Spleen (tissue), 11 donors: ENCODE measurements at regions not wholly inside any gene's neighbourhood (a gene's known extent, or its start where the extent isn't known, plus 50 kb on each side); places are given as distances from the start of the nearest gene placed in this dataset.

Experiments used
- DNase-seq: peaks from one replicate; pipeline ENCODE4 v3.0.0-alpha.2; 2020
- H3K27ac ChIP-seq, 8 donors: fragments of 200-600 bp; sonication (generic) in 7 of 8; 1 replicate in 4 of 8; 2 replicates in 4 of 8; pipeline versions ENCODE4 v1.5.0 to v1.8.0; 2016 to 2021; ENCODE audit warnings: inconsistent platforms in 4 of 8, mild to moderate bottlenecking in 4 of 8, moderate library complexity in 1 of 8
- H3K27me3 ChIP-seq, 7 donors: fragments of 200-600 bp; sonication (generic) in 6 of 7; replicated peaks in 1 of 7; 1 replicate in 4 of 7; 2 replicates in 3 of 7; pipeline versions ENCODE4 v1.5.0 to v1.8.0; 2016 to 2021; ENCODE audit warnings: inconsistent platforms in 3 of 7, mild to moderate bottlenecking in 1 of 7
- H3K36me3 ChIP-seq, 6 donors: fragments of 200-600 bp; sonication (generic) in 5 of 6; 1 replicate in 4 of 6; 2 replicates in 2 of 6; pipeline versions ENCODE4 v1.5.0 to v1.8.0; 2016 to 2021; ENCODE audit warnings: inconsistent platforms in 2 of 6
- H3K4me1 ChIP-seq, 6 donors: fragments of 200-600 bp; sonication (generic) in 5 of 6; 1 replicate in 3 of 6; 2 replicates in 3 of 6; pipeline versions ENCODE4 v1.5.0 to v1.8.0; 2016 to 2021; ENCODE audit warnings: inconsistent platforms in 3 of 6
- H3K4me3 ChIP-seq, 8 donors: fragments of 200-600 bp; sonication (generic) in 7 of 8; 1 replicate in 4 of 8; 2 replicates in 4 of 8; pipeline versions ENCODE4 v1.5.0 to v1.8.0; 2016 to 2021; ENCODE audit warnings: inconsistent platforms in 4 of 8, mild to moderate bottlenecking in 4 of 8, moderate library complexity in 2 of 8
- H3K9me3 ChIP-seq, 8 donors: fragments of 200-600 bp; sonication (generic) in 7 of 8; 1 replicate in 4 of 8; 2 replicates in 4 of 8; pipeline versions ENCODE4 v1.5.0 to v1.8.0; 2016 to 2021; ENCODE audit warnings: inconsistent platforms in 4 of 8
- POLR2A ChIP-seq, 3 donors: fragments of 450-650 bp; IDR thresholded peaks; one replicate each; pipeline ENCODE4 v1.5.1; 2017; ENCODE audit warnings: antibody characterized with exemption in 3 of 3, mild to moderate bottlenecking in 1 of 3
- POLR2AphosphoS5 ChIP-seq, 3 donors: sonication (generic); formaldehyde crosslinking; IDR thresholded peaks; one replicate each; pipeline ENCODE4 v1.5.1; 2017; ENCODE audit warnings: antibody characterized with exemption in 3 of 3
- WGBS, 5 donors: extraction: QIAGEN DNeasy Blood & Tissue Kit in 3 of 5; methylation state at CpG; one replicate each; pipeline versions ENCODE4 v1.1.5 to v1.1.7; 2013 to 2018; 5-methylcytosine and 5-hydroxymethylcytosine counted together
- intact Hi-C: fragments of 100-400 bp; cut with DNase I; formaldehyde crosslinking; loops from one replicate; pipeline ENCODE4 v1.15.0; 2023; ENCODE audit warnings: low total_unique reads
- TF ChIP-seq, protein P1 (sequence below), 11 experiments: fragments of 200-600 bp in 7 of 11; fragments of 450-650 bp in 4 of 11; sonication (generic) in 4 of 11; IDR thresholded peaks in 8 of 11; conservative IDR thresholded peaks in 3 of 11; 1 replicate in 7 of 11; 2 replicates in 4 of 11; pipeline versions ENCODE4 v1.4.0 to v1.8.0; 2016 to 2021; ENCODE audit warnings: antibody characterized with exemption in 11 of 11, inconsistent platforms in 4 of 11, mild to moderate bottlenecking in 1 of 11
- donor health status: healthy with polysubstance abuse.
- donor health status: DM: no; HTN: no; CAD: no; lungs with moderate emphysema.
- donor health status: DM: no; HTN: no; CAD: no.
- donor health status: Bipolar disorder and iron deficiency.
- donor health status: healthy.
- donor health status: DM: no; HTN: no; CAD: no.
- donor health status: DM: yes; HTN: yes; CAD: no.

DNA sequence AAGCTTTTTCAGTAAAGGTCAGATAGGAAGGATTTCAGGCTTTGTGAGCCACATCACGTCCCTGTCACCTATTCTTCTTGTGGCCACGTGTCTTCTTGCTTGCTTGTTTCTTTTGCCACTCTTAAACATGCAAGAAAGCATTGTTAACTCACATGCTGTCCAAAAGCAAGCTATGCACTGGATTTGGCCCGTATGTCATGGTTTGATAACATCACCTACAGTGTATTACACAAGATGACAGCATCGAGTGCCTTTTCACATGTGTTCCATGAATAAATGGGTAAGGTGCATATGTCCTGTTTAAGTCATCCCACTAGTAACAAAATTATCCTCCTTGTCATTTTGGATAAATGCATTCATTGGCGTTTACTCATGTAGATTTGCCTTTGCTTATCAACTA lies 468.0 kb upstream of the FAT1 start:
- H3K27me3 ChIP-seq: no peaks in the 10 kb centered on the region
- H3K4me1 ChIP-seq: no peaks in the 10 kb centered on the region
- TF ChIP-seq POLR2A (IDR thresholded peaks at IDR 0.05) (no peak), POLR2AphosphoS5 (IDR thresholded peaks at IDR 0.05) (no peak)
- TF ChIP-seq, protein P1, sequence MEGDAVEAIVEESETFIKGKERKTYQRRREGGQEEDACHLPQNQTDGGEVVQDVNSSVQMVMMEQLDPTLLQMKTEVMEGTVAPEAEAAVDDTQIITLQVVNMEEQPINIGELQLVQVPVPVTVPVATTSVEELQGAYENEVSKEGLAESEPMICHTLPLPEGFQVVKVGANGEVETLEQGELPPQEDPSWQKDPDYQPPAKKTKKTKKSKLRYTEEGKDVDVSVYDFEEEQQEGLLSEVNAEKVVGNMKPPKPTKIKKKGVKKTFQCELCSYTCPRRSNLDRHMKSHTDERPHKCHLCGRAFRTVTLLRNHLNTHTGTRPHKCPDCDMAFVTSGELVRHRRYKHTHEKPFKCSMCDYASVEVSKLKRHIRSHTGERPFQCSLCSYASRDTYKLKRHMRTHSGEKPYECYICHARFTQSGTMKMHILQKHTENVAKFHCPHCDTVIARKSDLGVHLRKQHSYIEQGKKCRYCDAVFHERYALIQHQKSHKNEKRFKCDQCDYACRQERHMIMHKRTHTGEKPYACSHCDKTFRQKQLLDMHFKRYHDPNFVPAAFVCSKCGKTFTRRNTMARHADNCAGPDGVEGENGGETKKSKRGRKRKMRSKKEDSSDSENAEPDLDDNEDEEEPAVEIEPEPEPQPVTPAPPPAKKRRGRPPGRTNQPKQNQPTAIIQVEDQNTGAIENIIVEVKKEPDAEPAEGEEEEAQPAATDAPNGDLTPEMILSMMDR (IDR thresholded peaks at IDR 0.05 in 8 of 11, conservative IDR thresholded peaks at IDR 0.05 in 3 of 11): no peak
- no peaks in the 10 kb centered on the region for H3K36me3 ChIP-seq
- 67 to 81% (median 75%) methylated on average over 5 of the region's 5 CpGs for whole genome bisulfite sequencing, 5 donors
- peaks cover 0 to 10% (median 0%) of the 10 kb centered on the region in 8 donors for H3K9me3 ChIP-seq
- DNase-seq: no peak
- H3K4me3 ChIP-seq: no peak overlapping the region
- no peak overlapping the region for H3K27ac ChIP-seq
- intact Hi-C loops: no loop called here

DNA sequence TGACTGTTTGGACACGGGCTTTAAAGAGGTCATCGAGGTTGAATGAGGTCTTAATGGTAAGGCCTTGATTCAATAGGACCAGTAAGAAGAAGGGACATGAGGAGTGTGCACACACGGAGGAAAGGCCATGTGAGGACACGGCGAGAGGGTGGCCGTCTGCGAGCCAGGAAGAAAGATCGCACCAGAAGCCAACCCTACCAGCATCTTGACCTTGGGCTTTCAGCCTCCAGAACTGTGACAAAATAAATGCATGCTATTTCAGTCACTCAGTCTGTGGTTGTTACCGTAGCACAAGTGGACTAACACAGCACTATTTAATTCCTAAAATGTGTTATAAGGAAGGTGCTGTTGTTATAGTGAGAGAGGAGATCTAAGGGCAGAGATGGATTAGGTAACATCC lies 468.6 kb upstream of the FAT1 start:
- DNase-seq: no peak
- Histone ChIP-seq H3K4me1 (no peaks in the 10 kb centered on the region), H3K36me3 (no peaks in the 10 kb centered on the region), H3K4me3 (no peak overlapping the region), H3K27me3 (no peaks in the 10 kb centered on the region), H3K27ac (no peak overlapping the region), H3K9me3 (peaks cover 0 to 10% (median 0%) of the 10 kb centered on the region in 8 donors)
- TF ChIP-seq, protein P1 (IDR thresholded peaks at IDR 0.05 in 8 of 11, conservative IDR thresholded peaks at IDR 0.05 in 3 of 11): no peak
- TF ChIP-seq POLR2A (IDR thresholded peaks at IDR 0.05) (no peak), POLR2AphosphoS5 (IDR thresholded peaks at IDR 0.05) (no peak)
- 85 to 94% (median 88%) methylated on average over 9 of the region's 9 CpGs for WGBS, 5 donors
- intact Hi-C loops: no loop called here

DNA sequence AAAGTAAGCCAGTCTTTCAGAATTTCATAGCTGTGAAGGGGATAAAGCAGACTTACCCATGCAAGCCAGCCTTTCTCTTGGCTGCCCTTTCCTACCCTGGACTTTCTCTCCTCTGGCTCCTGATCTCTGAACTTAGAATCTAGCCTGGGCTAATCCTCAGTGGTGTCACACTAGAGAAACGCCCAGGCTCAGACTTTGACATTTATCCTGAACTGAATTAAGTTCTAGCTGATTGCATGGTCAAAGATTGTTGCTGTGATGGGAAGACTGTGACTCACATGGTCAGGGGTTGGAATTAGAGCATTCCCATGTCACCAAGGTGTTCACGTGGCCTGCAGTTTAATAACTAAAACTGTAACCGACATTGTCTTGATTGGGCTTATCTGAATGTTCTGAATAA lies 469.5 kb upstream of the FAT1 start:
- Histone ChIP-seq H3K9me3 (peaks cover 0 to 10% (median 0%) of the 10 kb centered on the region in 8 donors), H3K27ac (no peak overlapping the region), H3K27me3 (no peaks in the 10 kb centered on the region), H3K36me3 (no peaks in the 10 kb centered on the region), H3K4me3 (no peak overlapping the region), H3K4me1 (no peaks in the 10 kb centered on the region)
- WGBS, 5 donors: 42 to 87% (median 50%) methylated on average over 3 of the region's 3 CpGs
- intact Hi-C loops: no loop called here
- TF ChIP-seq, protein P1 (IDR thresholded peaks at IDR 0.05 in 8 of 11, conservative IDR thresholded peaks at IDR 0.05 in 3 of 11): no peak
- DNase-seq: no peak

DNA sequence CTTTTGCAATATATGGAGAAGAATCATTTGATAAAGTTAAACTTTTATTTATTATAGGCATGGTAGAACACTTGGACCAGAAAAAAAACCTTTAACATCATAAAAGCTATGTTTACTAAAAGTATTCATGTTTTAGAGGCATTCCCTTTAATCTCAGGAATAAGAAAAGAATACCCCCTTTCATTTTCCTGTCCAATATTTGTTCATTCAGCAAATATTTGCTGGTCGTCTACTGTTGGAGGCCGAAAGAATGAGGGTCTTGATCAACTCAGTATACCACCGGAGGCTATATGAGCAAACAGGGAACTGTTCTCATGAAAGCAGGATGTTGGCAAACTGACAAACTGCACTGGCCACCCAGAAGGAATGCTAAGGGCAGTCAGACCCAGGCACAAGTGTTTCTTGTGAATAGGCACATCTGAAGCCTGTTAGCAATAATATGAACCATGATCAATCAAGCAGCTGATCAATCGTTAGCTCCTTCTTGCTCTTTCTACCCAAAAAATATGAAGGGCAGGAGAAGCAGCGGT lies 480.8 kb upstream of the FAT1 start:
- no peak for TF ChIP-seq POLR2A (IDR thresholded peaks at IDR 0.05)
- no peak for TF ChIP-seq POLR2AphosphoS5 (IDR thresholded peaks at IDR 0.05)
- TF ChIP-seq, protein P1 (IDR thresholded peaks at IDR 0.05 in 8 of 11, conservative IDR thresholded peaks at IDR 0.05 in 3 of 11): no peak
- Histone ChIP-seq H3K9me3 (peaks cover 0 to 38% (median 20%) of the 10 kb centered on the region in 8 donors), H3K27ac (no peak overlapping the region), H3K36me3 (no peaks in the 10 kb centered on the region), H3K27me3 (no peaks in the 10 kb centered on the region), H3K4me3 (no peak overlapping the region), H3K4me1 (no peaks in the 10 kb centered on the region)
- no peak for DNase-seq
- intact Hi-C loops: no loop called here
- 77 to 85% (median 82%) methylated on average over 5 of the region's 5 CpGs for WGBS, 5 donors
